OCI-LY1 (cell line): ENCODE measurements at regions not wholly inside any gene's neighbourhood (a gene's known extent, or its start where the extent isn't known, plus 50 kb on each side); places are given as distances from the start of the nearest gene placed in this dataset.

Experiments
- CTCF ChIP-seq: fragments of 200-600 bp; sonication (generic), shearing (Covaris generic); IDR thresholded peaks from 2 replicates; pipeline ENCODE4 v1.5.1; 2017; ENCODE audit warnings: mild to moderate bottlenecking, antibody characterized with exemption, low read length, moderate library complexity, mixed read lengths
- EZH2 ChIP-seq: fragments of 200-600 bp; sonication (generic), shearing (Covaris generic); IDR thresholded peaks from 2 replicates; pipeline ENCODE4 v1.8.0; 2017; ENCODE audit warnings: borderline replicate concordance, mixed run types, mild to moderate bottlenecking, antibody characterized with exemption, low read length, moderate library complexity, mixed read lengths

- TF ChIP-seq CTCF (no peak), EZH2 (no peak)
Measured at GRCh38 chr21:38720074-38720473, 85.7 kb upstream of the ETS2 start.
